ENCODE measurements at regions not wholly inside any gene's neighbourhood (a gene's known extent, or its start where the extent isn't known, plus 50 kb on each side); places are given as distances from the start of the nearest gene placed in this dataset.

DNA sequence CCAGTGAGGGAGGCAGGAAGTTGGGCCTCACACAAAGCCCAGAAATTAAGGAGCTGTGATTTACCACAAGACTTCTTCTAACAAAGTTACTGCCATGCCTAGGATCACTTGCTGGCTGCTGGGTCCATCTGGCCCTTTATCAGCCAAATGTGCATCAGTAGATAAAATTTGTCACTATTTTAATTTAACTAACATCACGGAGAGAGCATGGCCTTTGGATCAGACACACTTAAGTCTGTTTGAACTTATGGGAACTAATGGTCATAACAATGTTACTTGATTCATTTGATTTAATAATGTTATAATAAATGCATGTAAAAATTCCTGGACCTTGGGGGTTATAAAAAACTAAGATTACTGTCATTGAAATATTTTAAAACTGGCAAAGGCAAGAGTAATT lies 67.2 kb upstream of the CCDC190 start:
- WGBS (ENCODE audit: insufficient coverage), result no CpG with 5 or more reads among the region's 1 CpG
- Mint-ChIP-seq H3K27ac (no peak overlapping the region), H3K27me3 (peaks cover 6 to 29% of the 10 kb centered on the region in 2 donors)

GRCh38 chr1:162927421-162927820 lies 66.4 kb upstream of the CCDC190 start:
- ATAC-seq (replicated peaks in 1 of 4), result no peak
- Histone ChIP-seq H3K4me3 (ENCODE audit: control insufficient read depth in 1 of 2, extremely low read depth in 1 of 2, low read length in 1 of 2) (no peak overlapping the region), H3K9me3 (no peaks in the 10 kb centered on the region), H3K36me3 (ENCODE audit: control insufficient read depth in 2 of 2, extremely low read depth in 1 of 2, insufficient read depth in 1 of 2, low read length in 1 of 2) (no peaks in the 10 kb centered on the region), H3K27ac (ENCODE audit: low read length) (no peak overlapping the region), H3K4me1 (ENCODE audit: control insufficient read depth in 1 of 2, extremely low read depth in 1 of 2, insufficient read depth in 2 of 2, low read length in 2 of 2) (no peaks in the 10 kb centered on the region), H3K27me3 (replicated peaks in 1 of 2; ENCODE audit: control insufficient read depth in 2 of 2, extremely low read depth in 1 of 2, insufficient read depth in 2 of 2, low read length in 1 of 2) (no peaks in the 10 kb centered on the region)
- ChIA-PET CTCF (no interaction called here), POLR2A (no interaction called here)
- WGBS (ENCODE audit: insufficient coverage), result 92% methylated on average over 3 of the region's 5 CpGs
- no peak overlapping the region for H3K27ac Mint-ChIP-seq
- peaks cover 4 to 25% of the 10 kb centered on the region in 2 donors for H3K27me3 Mint-ChIP-seq
- DNase-seq, result no peak
- H3K4me1 Mint-ChIP-seq, result peaks cover 2 to 3% (median 3%) of the 10 kb centered on the region in 3 donors
- no peaks in the 10 kb centered on the region for H3K9me3 Mint-ChIP-seq
- no peaks in the 10 kb centered on the region for H3K36me3 Mint-ChIP-seq
- no peak overlapping the region for H3K4me3 Mint-ChIP-seq

More for the DNA sequence above, 67.2 kb upstream of the CCDC190 start:
- CTCF ChIA-PET, result no interaction called here
- no peak for DNase-seq
- H3K9me3 Mint-ChIP-seq, result no peaks in the 10 kb centered on the region
- H3K27ac ChIP-seq (ENCODE audit: low read length), result no peak overlapping the region
- no peaks in the 10 kb centered on the region for H3K27me3 ChIP-seq (replicated peaks in 1 of 2; ENCODE audit: control insufficient read depth in 2 of 2, extremely low read depth in 1 of 2, insufficient read depth in 2 of 2, low read length in 1 of 2)
- POLR2A ChIA-PET, result no interaction called here
- H3K36me3 ChIP-seq (ENCODE audit: control insufficient read depth in 2 of 2, extremely low read depth in 1 of 2, insufficient read depth in 1 of 2, low read length in 1 of 2), result no peaks in the 10 kb centered on the region
- H3K4me1 Mint-ChIP-seq, result no peaks in the 10 kb centered on the region
- no peaks in the 10 kb centered on the region for H3K36me3 Mint-ChIP-seq
- H3K4me3 ChIP-seq (ENCODE audit: control insufficient read depth in 1 of 2, extremely low read depth in 1 of 2, low read length in 1 of 2), result no peak overlapping the region
- ATAC-seq (replicated peaks in 1 of 4), result no peak
- no peaks in the 10 kb centered on the region for H3K4me1 ChIP-seq (ENCODE audit: control insufficient read depth in 1 of 2, extremely low read depth in 1 of 2, insufficient read depth in 2 of 2, low read length in 2 of 2)
- no peaks in the 10 kb centered on the region for H3K9me3 ChIP-seq
- no peak overlapping the region for H3K4me3 Mint-ChIP-seq

DNA sequence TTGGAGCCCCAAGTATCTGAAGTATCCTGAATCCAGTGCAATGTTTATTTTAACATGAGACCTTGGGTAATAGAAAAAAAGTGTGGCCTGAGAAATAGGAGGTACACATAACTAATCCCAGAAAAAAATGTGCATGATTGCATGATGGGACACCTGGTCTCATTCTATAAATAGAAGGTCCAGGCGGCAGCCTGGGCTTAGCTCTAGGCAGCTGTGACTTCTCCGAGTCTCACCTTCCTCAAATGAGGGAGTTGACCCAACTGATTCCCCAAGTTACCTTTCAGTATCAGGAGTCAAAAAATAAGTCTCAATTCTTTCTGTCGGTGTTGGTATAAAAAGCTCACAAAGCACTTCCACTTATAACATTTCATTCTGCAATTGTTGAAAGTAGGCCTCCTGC lies 65.9 kb upstream of the CCDC190 start:
- CTCF ChIA-PET, result no interaction called here
- Histone ChIP-seq H3K9me3 (no peaks in the 10 kb centered on the region), H3K27me3 (replicated peaks in 1 of 2; ENCODE audit: control insufficient read depth in 2 of 2, extremely low read depth in 1 of 2, insufficient read depth in 2 of 2, low read length in 1 of 2) (no peaks in the 10 kb centered on the region), H3K4me1 (ENCODE audit: control insufficient read depth in 1 of 2, extremely low read depth in 1 of 2, insufficient read depth in 2 of 2, low read length in 2 of 2) (no peaks in the 10 kb centered on the region), H3K36me3 (ENCODE audit: control insufficient read depth in 2 of 2, extremely low read depth in 1 of 2, insufficient read depth in 1 of 2, low read length in 1 of 2) (no peaks in the 10 kb centered on the region), H3K4me3 (ENCODE audit: control insufficient read depth in 1 of 2, extremely low read depth in 1 of 2, low read length in 1 of 2) (no peak overlapping the region), H3K27ac (ENCODE audit: low read length) (no peak overlapping the region)
- H3K27ac Mint-ChIP-seq, result no peak overlapping the region
- no peak overlapping the region for H3K4me3 Mint-ChIP-seq
- H3K27me3 Mint-ChIP-seq, result peaks cover 4 to 25% of the 10 kb centered on the region in 2 donors
- DNase-seq, result no peak
- no peaks in the 10 kb centered on the region for H3K9me3 Mint-ChIP-seq
- H3K4me1 Mint-ChIP-seq, result peaks cover 4 to 8% (median 6%) of the 10 kb centered on the region in 3 donors
- WGBS (ENCODE audit: insufficient coverage), result 100% methylated on average over 1 of the region's 3 CpGs
- POLR2A ChIA-PET, result no interaction called here
- H3K36me3 Mint-ChIP-seq, result no peaks in the 10 kb centered on the region
- no peak for ATAC-seq (replicated peaks in 1 of 4)

DNA sequence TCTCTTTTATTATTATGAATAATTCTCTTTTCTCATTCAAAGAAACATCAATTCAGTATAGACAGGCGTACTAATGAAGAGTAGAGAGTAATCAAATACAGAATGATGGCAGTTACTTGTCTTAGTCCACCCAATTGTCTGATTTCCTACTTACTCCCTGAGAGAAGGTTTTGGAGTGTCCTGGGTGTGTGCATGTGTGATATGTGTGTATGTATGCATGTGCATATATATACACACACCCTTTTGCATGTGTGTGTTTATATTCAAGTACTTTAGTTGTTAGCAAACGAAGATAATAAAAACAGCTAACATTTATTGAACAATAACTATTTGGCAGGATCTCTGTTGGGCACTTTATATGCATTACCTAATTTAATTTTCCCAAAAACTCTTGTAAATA lies 63.2 kb upstream of the CCDC190 start:
- CTCF ChIA-PET, result no interaction called here
- POLR2A ChIA-PET, result interaction anchor here in 1 of 2 donors (0.7 kb wide), 1 partner anchor 347 kb away, joined by 9 read pairs; no protein-coding TSS in a partner anchor

GRCh38 chr1:162922201-162922600 lies 61.2 kb upstream of the CCDC190 start:
- no peak overlapping the region for H3K27ac Mint-ChIP-seq
- H3K27ac ChIP-seq (ENCODE audit: low read length), result no peak overlapping the region
- H3K36me3 Mint-ChIP-seq, result no peaks in the 10 kb centered on the region
- no peaks in the 10 kb centered on the region for H3K4me1 ChIP-seq (ENCODE audit: control insufficient read depth in 1 of 2, extremely low read depth in 1 of 2, insufficient read depth in 2 of 2, low read length in 2 of 2)
- no CpG with 5 or more reads among the region's 2 CpGs for WGBS (ENCODE audit: insufficient coverage)
- no peak overlapping the region for H3K4me3 Mint-ChIP-seq
- H3K4me3 ChIP-seq (ENCODE audit: control insufficient read depth in 1 of 2, extremely low read depth in 1 of 2, low read length in 1 of 2), result no peak overlapping the region
- ChIA-PET POLR2A (no interaction called here), CTCF (no interaction called here)
- H3K4me1 Mint-ChIP-seq, result peaks cover 4 to 8% (median 6%) of the 10 kb centered on the region in 3 donors
- peaks cover 0 to 21% of the 10 kb centered on the region in 2 experiments for H3K27me3 ChIP-seq (replicated peaks in 1 of 2; ENCODE audit: control insufficient read depth in 2 of 2, extremely low read depth in 1 of 2, insufficient read depth in 2 of 2, low read length in 1 of 2)
- DNase-seq, result no peak
- no peaks in the 10 kb centered on the region for H3K36me3 ChIP-seq (ENCODE audit: control insufficient read depth in 2 of 2, extremely low read depth in 1 of 2, insufficient read depth in 1 of 2, low read length in 1 of 2)
- ATAC-seq (replicated peaks in 1 of 4), result no peak
- H3K9me3 ChIP-seq, result no peaks in the 10 kb centered on the region
- peaks cover 20% of the 10 kb centered on the region in 2 donors for H3K27me3 Mint-ChIP-seq
- H3K9me3 Mint-ChIP-seq, result no peaks in the 10 kb centered on the region

More for the DNA sequence above, 63.2 kb upstream of the CCDC190 start:
- Histone ChIP-seq H3K27me3 (replicated peaks in 1 of 2; ENCODE audit: control insufficient read depth in 2 of 2, extremely low read depth in 1 of 2, insufficient read depth in 2 of 2, low read length in 1 of 2) (peaks cover 0 to 6% of the 10 kb centered on the region in 2 experiments), H3K27ac (ENCODE audit: low read length) (no peak overlapping the region), H3K4me1 (ENCODE audit: control insufficient read depth in 1 of 2, extremely low read depth in 1 of 2, insufficient read depth in 2 of 2, low read length in 2 of 2) (no peaks in the 10 kb centered on the region), H3K36me3 (ENCODE audit: control insufficient read depth in 2 of 2, extremely low read depth in 1 of 2, insufficient read depth in 1 of 2, low read length in 1 of 2) (no peaks in the 10 kb centered on the region), H3K4me3 (ENCODE audit: control insufficient read depth in 1 of 2, extremely low read depth in 1 of 2, low read length in 1 of 2) (no peak overlapping the region), H3K9me3 (no peaks in the 10 kb centered on the region)
- peaks cover 13 to 16% of the 10 kb centered on the region in 2 donors for H3K27me3 Mint-ChIP-seq
- ATAC-seq (replicated peaks in 1 of 4) (no peak), DNase-seq (no peak)
- no peak overlapping the region for H3K4me3 Mint-ChIP-seq
- no CpG with 5 or more reads among the region's 2 CpGs for WGBS (ENCODE audit: insufficient coverage)
- H3K36me3 Mint-ChIP-seq, result no peaks in the 10 kb centered on the region
- H3K4me1 Mint-ChIP-seq, result peaks cover 4 to 8% (median 6%) of the 10 kb centered on the region in 3 donors
- no peaks in the 10 kb centered on the region for H3K9me3 Mint-ChIP-seq
- H3K27ac Mint-ChIP-seq, result no peak overlapping the region

- DNase-seq (no peak), ATAC-seq (replicated peaks in 1 of 4) (no peak)
- Mint-ChIP-seq H3K4me3 (no peak overlapping the region), H3K27me3 (peaks cover 22 to 25% of the 10 kb centered on the region in 2 donors), H3K4me1 (peaks cover 4 to 8% (median 6%) of the 10 kb centered on the region in 3 donors), H3K27ac (peak overlapping the region in 1 of 2 donors; percentile 26), H3K9me3 (peaks cover 0 to 1% (median 0%) of the 10 kb centered on the region in 3 donors), H3K36me3 (no peaks in the 10 kb centered on the region)
- H3K27ac ChIP-seq (ENCODE audit: low read length), result no peak overlapping the region
- ChIA-PET CTCF (interaction anchor here in 1 of 2 donors (0.6 kb wide), 1 partner anchor 26 kb away, joined by 3 read pairs; no protein-coding TSS in a partner anchor), POLR2A (no interaction called here)
- 70% methylated on average over 2 of the region's 3 CpGs for WGBS (ENCODE audit: insufficient coverage)
- no peaks in the 10 kb centered on the region for H3K4me1 ChIP-seq (ENCODE audit: control insufficient read depth in 1 of 2, extremely low read depth in 1 of 2, insufficient read depth in 2 of 2, low read length in 2 of 2)
- H3K4me3 ChIP-seq (ENCODE audit: control insufficient read depth in 1 of 2, extremely low read depth in 1 of 2, low read length in 1 of 2), result no peak overlapping the region
- H3K27me3 ChIP-seq (replicated peaks in 1 of 2; ENCODE audit: control insufficient read depth in 2 of 2, extremely low read depth in 1 of 2, insufficient read depth in 2 of 2, low read length in 1 of 2), result peaks cover 0 to 21% of the 10 kb centered on the region in 2 experiments
- no peaks in the 10 kb centered on the region for H3K36me3 ChIP-seq (ENCODE audit: control insufficient read depth in 2 of 2, extremely low read depth in 1 of 2, insufficient read depth in 1 of 2, low read length in 1 of 2)
- H3K9me3 ChIP-seq, result no peaks in the 10 kb centered on the region
These were observed 60.3 kb upstream of the CCDC190 start for GRCh38 chr1:162921311-162921710.

DNA sequence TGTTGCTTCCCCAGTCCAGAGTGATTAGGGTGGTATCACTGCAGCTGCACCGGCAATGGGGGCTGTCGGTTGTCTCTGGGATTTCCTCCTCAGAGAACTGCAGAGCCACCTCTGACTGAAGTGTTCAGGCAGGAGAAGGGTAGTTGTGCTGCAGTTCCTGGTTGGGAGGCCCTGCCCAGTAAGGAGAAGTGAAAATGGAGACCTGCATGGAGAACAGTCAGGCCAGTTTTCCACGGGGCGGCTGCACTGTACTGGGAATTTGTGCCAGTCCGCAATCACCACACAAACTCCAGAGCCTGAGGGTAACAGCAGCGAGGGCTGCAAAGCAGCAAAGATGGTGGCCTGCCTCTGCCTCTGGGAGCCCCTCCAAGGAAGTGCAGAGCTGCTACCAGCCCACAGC lies 58.1 kb upstream of the CCDC190 start:
- H3K36me3 ChIP-seq (ENCODE audit: control insufficient read depth in 2 of 2, extremely low read depth in 1 of 2, insufficient read depth in 1 of 2, low read length in 1 of 2), result no peaks in the 10 kb centered on the region
- no peaks in the 10 kb centered on the region for H3K36me3 Mint-ChIP-seq
- no peak for ATAC-seq (replicated peaks in 1 of 4)
- H3K9me3 ChIP-seq, result no peaks in the 10 kb centered on the region
- H3K27me3 ChIP-seq (replicated peaks in 1 of 2; ENCODE audit: control insufficient read depth in 2 of 2, extremely low read depth in 1 of 2, insufficient read depth in 2 of 2, low read length in 1 of 2), result peaks cover 0 to 21% of the 10 kb centered on the region in 2 experiments
- no peak overlapping the region for H3K4me3 Mint-ChIP-seq
- WGBS (ENCODE audit: insufficient coverage), result 79% methylated on average over 6 of the region's 6 CpGs
- H3K4me1 Mint-ChIP-seq, result peaks cover 4 to 8% (median 6%) of the 10 kb centered on the region in 3 donors
- peaks cover 4 to 7% (median 5%) of the 10 kb centered on the region in 3 donors for H3K9me3 Mint-ChIP-seq
- H3K27ac ChIP-seq (ENCODE audit: low read length), result no peak overlapping the region
- CTCF ChIA-PET, result no interaction called here
- no peak overlapping the region for H3K4me3 ChIP-seq (ENCODE audit: control insufficient read depth in 1 of 2, extremely low read depth in 1 of 2, low read length in 1 of 2)
- no peak overlapping the region for H3K27ac Mint-ChIP-seq
- peak in 1 of 35 experiments; percentile 2 for DNase-seq
- peaks cover 19 to 25% of the 10 kb centered on the region in 2 donors for H3K27me3 Mint-ChIP-seq
- H3K4me1 ChIP-seq (ENCODE audit: control insufficient read depth in 1 of 2, extremely low read depth in 1 of 2, insufficient read depth in 2 of 2, low read length in 2 of 2), result no peaks in the 10 kb centered on the region
- POLR2A ChIA-PET, result no interaction called here
